Umbilical cord (tissue), 1 donor: ENCODE measurements at regions not wholly inside any gene's neighbourhood (a gene's known extent, or its start where the extent isn't known, plus 50 kb on each side); places are given as distances from the start of the nearest gene placed in this dataset.

Source experiments
- DNase-seq: peaks from one replicate; pipeline ENCODE4 v3.0.0-alpha.2; 2015; ENCODE audit warnings: low spot score

- DNase-seq = no peak
These were observed 573.4 kb downstream of the ETV1 start for GRCh38 chr7:13416071-13416470.

- no peak for DNase-seq
These were observed 572.9 kb downstream of the ETV1 start for GRCh38 chr7:13416544-13416943.

DNA sequence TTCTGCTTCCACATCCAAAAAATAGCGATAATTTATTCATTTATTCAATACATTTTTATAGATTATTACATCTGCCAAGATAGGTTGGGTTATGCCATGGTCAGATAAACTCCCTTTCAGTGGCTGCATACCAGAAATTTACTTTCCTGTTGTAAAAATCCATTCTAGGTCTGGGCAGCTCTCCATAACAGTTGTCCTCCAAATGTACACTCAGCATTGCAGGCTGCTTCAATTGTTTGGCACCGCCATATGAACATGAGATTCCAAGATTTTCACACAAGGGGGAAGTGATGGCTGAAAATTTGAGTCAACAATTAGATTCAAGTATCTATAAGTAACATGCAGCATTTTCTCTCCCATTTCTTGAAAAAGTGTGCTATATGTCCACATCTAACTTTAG lies 568.7 kb downstream of the ETV1 start:
- no peak for DNase-seq

DNA sequence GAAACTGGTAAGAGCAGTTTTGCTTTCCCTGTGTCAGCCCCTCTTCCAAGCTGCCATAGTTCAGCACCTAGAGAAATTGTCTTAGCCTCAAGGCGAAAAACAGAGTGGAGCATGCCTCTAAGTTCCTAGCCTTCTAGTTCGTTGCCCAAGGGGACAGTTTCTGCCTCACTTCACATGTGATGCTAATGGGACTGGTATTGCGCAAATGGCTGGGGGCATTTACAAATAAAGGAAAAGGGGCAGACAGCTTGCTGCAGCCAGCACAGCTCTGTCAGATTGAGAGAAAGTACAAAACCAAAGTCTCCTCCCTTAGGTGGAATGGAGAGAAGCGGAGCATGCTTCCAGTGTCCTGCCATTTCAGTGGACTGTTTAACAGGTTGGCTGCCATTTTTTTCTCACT lies 567.7 kb downstream of the ETV1 start:
- no peak for DNase-seq

DNA sequence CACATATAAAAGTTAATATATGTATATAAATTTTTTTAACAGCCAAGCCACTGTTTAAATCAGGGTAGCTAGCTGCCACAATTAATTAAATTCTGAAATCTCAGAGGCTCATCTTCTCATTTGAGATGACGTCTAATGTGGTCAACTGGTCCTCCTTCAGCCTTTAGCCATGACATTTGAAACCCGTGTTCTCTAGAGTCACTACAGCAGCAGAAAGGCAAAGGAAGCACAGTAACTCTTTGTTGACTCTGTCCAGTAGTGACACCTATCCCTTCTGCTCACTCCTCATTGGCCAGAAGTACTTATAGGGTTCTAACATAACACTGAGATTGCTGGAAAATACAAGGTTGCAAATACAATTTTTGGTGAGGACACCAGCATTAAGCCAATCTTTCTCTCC lies 555.5 kb downstream of the ETV1 start:
- no peak for DNase-seq

DNA sequence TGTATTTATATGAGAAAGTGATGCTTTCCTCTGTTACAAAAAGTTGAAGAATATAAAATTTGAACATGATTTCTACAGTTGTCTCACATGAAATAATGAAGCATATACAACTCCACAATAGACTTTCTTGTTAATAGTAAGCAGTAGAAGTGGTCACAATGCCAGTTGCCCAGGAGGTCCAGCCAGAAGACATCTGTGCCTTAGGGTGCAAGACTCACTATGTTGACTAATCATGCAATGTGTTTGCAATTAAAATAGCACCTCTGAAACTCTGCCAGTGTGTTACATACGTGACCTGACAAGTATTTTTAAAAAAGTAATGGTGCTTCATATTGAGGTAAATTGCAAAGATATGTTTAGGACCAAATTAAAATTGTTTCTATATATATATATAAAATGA lies 547.2 kb downstream of the ETV1 start:
- no peak for DNase-seq

DNA sequence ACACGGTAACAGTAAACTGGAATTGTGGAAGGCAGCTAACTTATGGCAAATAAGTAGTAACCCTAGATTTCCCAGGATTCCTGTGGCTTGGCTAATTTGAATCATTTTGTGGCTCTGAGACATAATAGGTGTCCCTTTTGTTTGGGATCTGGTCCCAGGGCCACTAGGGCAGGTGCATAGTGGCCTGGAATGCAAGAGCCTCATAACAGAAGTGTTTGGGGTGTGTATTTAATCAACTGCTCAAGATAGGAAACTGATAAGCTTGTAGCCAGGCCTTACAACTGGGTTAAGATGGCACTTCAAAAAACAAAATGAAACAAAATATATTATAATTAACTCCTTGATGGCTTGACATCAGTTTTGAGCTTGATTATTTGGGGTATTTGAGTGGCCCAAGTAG lies 541.8 kb downstream of the ETV1 start:
- no peak for DNase-seq

DNA sequence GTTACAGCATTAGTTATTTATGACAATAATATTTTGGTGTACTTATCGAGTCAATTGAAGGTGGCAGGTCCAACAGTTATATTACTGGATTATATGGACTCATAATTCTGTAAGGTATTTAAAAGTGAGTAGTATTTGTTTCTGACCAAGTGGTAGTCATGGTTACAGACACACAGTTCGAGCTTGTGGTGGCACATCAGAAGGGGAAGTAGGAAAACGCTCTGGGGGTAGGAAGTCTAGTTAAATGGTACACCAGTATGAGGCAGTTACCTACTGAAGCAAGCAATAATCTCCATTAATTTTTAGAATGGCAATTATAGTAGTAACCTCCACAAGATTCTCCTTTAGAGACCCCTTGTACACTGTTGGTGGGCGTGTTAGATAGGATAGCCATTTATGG lies 541.2 kb downstream of the ETV1 start:
- DNase-seq = no peak

DNA sequence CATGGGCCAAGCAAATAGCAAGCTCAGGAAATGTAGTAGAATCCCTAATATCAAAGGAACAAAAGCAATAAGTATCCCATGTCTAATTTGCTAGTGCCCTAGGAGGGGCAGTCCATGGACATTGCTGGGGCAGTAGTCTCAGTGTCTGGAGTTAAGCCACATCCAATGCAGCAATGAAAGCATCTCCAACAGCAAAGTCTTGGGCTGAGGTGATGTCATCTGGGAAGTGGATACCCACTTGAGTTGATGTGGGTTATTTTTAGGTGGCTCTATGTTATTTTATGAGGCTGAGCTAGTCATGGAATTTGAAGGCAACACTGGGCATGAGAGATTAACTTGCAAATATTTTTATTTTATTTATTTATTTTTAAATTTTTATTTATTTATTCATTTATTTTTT lies 540.0 kb downstream of the ETV1 start:
- DNase-seq = no peak

DNA sequence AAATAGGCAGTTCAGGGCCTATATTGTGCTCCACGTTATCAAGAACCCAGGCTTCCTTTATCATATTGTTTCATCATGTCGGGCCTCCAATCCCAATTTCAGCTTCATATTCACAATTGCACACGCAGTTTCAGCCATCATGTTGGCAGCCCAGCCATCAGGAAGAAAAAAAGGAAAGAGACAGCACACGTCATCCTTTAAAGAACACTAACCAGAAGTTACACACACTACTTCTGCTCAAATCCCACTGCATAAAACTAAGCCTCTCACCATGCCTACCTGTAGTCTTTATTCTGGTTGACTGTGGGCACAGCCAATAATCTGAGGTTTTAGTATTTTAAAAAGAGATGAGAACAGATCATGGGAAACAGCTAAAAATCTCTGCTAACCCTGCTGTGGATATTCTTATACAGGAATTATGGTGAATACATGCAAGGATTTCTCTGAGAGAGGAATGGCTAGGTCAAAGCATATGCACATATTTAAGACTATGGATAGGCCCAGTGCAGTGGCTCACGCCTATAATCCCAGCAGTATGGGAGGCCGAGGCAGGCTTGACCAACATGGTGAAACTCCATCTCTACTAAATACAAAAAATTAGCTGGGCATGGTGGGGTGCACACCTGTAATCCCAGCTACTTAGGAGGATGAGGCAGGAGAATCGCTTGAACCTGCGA lies 534.4 kb downstream of the ETV1 start:
- no peak for DNase-seq

DNA sequence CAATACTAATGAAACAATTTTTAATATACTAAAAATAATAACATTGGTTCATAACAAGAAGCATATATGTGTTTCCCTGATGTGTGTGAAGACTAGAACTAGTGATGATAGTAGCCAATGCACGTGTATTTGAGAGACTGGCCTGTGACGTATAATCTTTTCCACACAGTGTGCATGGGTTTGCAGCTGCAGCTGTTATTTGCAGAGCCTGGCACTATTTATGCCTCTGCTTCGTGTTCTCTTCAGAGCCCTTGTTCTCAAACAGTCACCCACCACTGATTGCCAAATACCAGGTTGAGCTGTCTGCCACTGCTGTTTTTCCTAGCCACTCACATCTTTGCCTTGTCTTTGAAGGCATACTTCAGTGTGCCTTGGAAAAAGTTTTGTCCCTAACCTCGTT lies 531.7 kb downstream of the ETV1 start:
- DNase-seq = no peak

DNA sequence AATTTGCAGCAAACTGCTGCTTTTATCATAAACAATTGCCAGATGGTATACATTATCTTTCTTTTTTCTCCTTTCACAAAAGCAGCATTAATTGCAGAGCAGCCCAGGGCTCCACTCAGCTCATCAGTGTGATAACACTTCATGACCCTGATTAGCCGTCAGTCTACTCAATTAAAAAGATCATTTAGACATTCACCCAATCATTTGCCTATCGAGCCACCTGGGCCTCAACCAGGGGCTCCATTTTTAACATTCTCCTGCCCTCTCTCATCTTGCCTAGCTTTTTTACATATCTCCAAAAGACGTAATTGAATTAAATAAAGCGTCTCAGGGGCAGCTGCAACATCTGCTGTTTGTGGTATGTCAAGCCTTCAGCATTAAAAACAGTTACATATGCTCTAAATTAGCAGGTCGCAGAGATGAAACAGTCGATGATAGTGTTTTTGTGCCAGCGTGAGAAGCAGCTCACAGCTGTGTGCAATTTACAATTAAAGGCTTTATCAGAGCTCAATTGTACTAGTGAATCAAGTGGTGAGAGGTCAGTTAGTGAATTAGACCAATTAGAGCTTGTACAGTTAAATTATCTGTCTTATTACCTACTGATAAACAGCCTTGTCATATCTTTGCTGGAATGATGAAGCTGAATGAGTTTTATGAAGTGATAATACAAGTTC lies 522.5 kb downstream of the ETV1 start:
- DNase-seq = peak; percentile 15

- no peak for DNase-seq
These were observed 512.5 kb downstream of the ETV1 start for GRCh38 chr7:13476881-13477444.

GRCh38 chr7:13489386-13489785 lies 500.1 kb downstream of the ETV1 start:
- no peak for DNase-seq

DNA sequence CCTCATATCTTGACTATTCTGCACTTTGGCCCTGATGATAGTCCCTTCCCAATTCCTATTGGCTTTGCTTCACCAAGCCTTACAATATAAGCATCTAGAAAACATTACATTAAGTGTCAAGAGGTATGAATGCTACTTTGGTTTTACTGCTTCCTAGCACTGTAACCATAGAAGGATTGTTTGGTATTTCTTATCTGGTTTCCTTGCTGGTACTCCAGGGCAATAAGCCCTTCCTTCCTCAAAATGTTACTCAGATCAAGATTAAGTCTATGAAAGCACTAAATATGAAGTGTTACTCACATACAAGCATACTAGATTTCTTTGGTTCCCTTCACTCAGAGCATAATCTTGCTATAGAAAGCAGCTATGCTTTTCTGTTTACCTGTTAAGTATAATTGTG lies 492.5 kb downstream of the ETV1 start:
- DNase-seq = no peak

DNA sequence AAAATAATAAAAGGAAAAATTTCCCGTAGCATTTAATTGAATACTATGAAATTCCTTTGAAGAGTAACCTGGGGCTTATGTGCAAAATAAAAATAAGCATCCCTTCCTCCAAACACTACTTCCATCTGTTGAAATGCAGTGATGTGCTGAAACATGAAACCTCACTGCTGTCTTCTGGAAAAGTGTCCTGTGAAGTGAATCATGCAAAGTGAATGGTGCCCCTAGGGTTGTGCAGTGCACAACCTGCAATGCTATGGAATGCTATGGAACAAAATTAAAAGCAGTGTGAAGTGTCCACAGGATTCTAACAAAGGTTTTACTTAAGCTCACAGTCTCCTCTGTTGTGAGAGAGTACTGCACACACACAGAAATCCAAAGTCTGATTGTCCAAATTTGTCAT lies 480.9 kb downstream of the ETV1 start:
- no peak for DNase-seq

DNA sequence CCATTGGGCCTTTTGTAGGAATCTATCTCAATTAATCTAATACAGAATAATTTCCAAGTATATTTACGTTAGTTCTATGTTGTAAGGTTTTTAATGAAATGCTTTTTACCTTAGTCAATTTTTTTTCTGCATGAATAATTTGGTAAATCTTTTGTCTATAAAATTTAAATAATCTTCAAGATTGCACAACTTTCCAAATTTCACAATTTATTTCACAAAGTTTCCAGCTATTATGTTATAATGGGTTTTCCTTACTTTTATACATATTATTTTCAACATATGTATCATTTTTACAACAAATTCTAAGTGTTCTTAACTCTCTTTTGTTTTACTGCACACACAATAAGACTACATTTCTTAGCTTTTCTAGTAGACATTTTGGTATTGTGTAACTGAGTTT lies 470.7 kb downstream of the ETV1 start:
- DNase-seq = no peak

DNA sequence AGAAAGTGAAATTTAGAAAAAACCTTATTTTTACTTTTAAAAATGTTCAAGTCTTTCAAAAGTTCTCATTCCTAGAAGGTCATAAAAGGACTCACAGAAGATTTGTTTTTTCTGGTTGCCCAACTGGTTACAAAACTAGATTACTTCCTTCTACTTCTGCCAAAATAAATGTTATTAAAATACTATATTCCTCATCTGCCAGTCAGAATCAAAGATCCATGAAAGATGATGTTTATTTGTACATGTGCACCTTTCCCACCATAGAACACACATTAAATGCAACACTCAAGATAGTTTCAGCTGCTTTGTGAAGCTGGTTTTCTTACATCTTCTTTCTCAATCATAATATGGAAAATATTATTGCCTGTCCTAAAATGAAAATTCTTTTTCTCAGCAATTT lies 465.4 kb downstream of the ETV1 start:
- DNase-seq = no peak

GRCh38 chr7:13532028-13532753 lies 457.3 kb downstream of the ETV1 start:
- DNase-seq = no peak

DNA sequence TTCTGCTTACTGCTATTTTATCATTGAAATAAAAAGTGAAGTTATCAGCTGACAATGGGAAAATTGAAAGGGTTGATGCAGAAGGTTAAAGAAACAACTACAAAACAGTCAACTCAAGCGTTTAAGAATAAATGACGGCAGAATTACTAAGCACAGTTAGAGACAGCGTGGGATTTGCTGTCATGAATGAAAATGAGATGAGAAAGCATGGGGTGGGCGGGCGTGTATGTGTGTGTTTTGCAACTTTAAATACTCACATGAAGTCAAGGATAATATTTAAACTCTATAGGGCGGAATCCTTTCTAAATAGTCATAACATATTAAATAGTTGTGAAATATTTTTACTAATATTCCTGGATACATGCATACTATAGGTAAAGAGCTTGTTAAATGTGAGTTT lies 450.8 kb downstream of the ETV1 start:
- no peak for DNase-seq

- no peak for DNase-seq
These were observed 449.0 kb downstream of the ETV1 start for GRCh38 chr7:13540429-13540828.

DNA sequence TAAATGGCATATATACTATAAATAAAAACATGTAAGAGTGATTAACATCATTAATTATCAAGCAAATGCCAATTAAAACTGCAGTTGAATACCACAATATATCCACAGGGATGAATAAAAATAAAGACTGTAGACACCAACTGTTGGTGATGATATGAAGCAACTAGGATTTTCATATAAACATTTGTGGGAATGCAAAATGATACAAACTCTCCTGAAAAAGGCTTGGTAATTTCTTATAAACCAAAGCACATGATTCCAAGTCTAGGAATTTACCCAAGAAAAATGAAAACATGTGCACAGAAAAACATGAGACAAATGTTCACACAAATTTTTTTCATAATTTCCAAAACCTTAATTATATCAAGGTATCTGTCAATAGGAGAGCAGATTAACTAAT lies 448.1 kb downstream of the ETV1 start:
- no peak for DNase-seq

- no peak for DNase-seq
These were observed 447.0 kb downstream of the ETV1 start for GRCh38 chr7:13542451-13542850.
